HG03442 (cell line): ENCODE measurements at regions not wholly inside any gene's neighbourhood (a gene's known extent, or its start where the extent isn't known, plus 50 kb on each side); places are given as distances from the start of the nearest gene placed in this dataset.
A peak's percentile ranks its signal among the peaks of the same experiment; 100 is the strongest.

Experiments
- ATAC-seq: cut with Tn5 transposase; IDR thresholded peaks from one replicate; pipeline ENCODE4 v1.9.1; 2021; ENCODE audit warnings: mild to moderate bottlenecking, moderate library complexity; ENCODE audit not compliant: unreplicated experiment

GRCh38 chr14:89613260-89614008, 196.4 kb upstream of the FOXN3 start:
- no peak for ATAC-seq

GRCh38 chr14:89609500-89610100, 192.6 kb upstream of the FOXN3 start:
- ATAC-seq, result no peak

- no peak for ATAC-seq
These were observed 190.4 kb upstream of the FOXN3 start for GRCh38 chr14:89607453-89607852.

GRCh38 chr14:89603938-89604480, 187.0 kb upstream of the FOXN3 start:
- ATAC-seq, result no peak

- ATAC-seq, result no peak
These were observed 184.2 kb upstream of the FOXN3 start for GRCh38 chr14:89600950-89601826.

DNA sequence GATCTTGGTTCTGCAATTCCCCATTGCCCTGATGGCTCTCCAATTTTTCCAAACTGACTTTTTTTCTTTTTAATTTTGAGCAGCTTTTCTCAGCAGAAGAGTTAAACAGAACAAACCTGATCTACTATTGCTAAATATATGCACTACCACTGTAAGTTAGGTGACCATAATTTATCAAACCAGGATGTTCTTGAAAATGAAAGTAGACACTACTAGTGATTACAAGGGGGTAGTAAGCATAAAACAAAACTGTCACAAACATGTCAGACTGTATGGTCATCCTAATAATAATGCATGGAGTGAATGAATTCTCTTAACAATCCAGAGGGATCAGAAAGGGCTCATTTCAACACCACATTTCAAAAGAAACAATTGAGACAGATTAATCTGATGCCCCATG, 183.0 kb upstream of the FOXN3 start:
- ATAC-seq, result no peak

DNA sequence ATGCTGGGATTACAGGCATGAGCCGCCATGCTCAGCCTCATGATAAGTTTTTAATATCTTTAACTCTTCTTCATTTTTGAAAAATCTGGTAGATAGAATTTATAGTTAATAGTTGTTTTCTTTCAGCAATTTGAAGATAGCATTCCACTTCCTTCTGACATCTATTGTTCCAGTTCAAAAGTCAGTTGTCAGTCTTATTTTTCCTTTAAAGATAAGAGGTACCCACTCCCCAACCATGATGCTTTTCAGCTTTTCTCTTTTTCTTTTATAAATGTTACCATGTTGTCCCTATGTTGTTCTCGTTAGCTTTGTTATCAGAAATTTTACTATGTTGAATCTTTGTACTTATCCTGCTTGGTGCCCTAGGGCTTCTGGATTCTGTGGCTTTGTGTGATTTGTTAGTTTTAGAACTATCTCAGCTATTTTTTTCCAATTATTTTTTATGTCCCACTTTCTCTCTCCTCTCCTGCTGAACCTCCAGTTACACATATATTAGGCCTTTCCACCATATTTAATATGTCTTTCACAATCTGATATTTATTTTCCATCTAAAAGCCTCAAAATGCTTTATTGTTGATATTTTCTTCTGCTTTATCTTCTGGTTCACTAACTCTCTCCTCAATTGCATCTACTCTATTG, 181.6 kb upstream of the FOXN3 start:
- no peak for ATAC-seq

- ATAC-seq, result no peak
These were observed 175.9 kb upstream of the FOXN3 start for GRCh38 chr14:89592961-89593360.

DNA sequence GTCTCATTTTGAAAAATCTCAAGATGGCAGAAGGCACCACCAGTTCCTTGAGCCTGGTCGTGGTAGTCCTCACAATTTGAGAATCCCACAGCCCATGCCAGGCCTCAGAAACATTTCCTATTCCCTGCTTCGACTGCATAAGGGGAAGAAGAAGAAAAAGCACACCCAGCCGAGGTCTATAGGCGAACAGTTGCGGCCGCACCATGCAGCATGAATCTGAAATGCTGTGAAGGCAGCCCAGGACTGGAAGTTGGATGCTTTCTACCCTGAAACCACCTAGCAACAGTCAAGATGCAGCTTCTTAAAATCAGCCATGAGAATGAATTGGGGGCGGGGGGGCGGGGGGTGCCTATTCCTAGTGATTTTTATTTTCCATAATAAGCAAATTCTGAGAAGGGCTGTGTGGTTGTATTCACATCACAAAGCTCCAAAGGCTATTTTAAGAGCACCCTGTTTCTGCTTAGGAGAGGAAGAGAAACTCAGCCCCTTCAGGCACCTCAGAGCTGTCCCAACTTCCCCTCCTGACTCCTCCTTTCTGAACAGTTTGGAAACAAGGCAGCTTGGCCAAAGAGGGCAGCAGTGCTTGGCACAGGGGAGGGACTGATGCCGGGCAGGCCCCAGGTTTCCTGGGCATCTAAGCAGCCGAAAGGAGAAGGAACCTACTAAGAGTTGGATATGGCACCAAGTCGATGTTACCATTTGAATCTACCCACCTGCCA, 172.5 kb upstream of the FOXN3 start:
- peak; percentile 67 for ATAC-seq

DNA sequence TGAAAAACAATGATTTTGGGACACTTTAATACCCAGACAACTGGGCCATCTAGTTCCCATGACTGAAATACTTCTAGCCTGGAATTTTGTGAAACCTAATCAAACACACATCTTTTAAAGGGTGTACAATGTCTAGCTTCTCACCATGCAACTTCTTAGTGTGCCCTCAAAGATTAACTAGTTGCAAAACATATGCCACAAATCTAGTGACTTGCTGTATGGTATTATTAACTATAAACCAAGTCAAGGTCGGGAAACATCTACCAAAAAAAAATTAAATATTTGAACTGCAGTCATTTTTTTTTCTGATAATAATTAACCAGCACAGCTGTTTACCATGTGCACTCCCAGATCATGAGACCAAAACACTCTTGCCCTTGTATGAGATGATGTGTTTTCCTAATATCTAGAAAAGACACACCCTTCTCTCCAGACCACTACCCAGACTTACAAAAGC, 171.8 kb upstream of the FOXN3 start:
- no peak for ATAC-seq

DNA sequence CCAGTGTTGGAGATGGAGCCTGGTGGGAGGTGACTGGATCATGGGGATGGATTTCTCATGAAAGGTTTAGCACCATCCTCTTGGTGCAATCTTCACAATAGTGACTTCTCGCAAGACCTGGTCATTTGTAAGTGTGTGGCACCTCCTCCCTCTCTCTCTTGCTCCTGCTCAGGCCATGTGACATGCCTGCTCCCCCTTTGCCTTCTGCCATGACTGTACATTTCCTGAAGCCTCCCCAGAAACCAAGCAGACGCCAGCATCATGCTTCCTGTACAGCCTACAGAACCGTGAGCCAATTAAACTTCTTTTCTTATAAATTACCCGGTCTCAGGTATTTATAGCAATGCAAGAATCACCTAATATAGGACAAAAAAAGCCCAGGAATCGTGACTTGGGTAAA, 171.0 kb upstream of the FOXN3 start:
- no peak for ATAC-seq

DNA sequence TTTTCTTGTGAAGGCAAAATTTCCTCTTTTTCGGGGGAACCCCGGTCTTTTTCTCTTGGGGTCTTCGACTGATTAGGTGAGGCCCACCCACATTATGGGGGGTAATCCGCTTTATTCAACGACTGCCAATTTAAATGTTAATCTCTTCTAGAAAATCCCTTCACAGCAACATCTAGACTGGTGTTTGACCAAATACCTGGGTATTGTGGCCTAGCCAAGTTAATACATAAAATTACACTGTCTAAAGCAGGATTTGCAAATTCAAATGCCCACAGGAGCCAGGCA, 170.0 kb upstream of the FOXN3 start:
- ATAC-seq, result no peak

- ATAC-seq, result no peak
These were observed 169.5 kb upstream of the FOXN3 start for GRCh38 chr14:89586258-89587135.

- ATAC-seq, result no peak
These were observed 161.1 kb upstream of the FOXN3 start for GRCh38 chr14:89578156-89578555.

GRCh38 chr14:89576960-89577359, 159.9 kb upstream of the FOXN3 start:
- ATAC-seq, result no peak

GRCh38 chr14:89576145-89576927, 159.3 kb upstream of the FOXN3 start:
- ATAC-seq, result no peak

GRCh38 chr14:89575386-89576061, 158.5 kb upstream of the FOXN3 start:
- ATAC-seq, result no peak

- ATAC-seq, result no peak
These were observed 157.4 kb upstream of the FOXN3 start for GRCh38 chr14:89574420-89574819.
